Vagina (tissue), 2 donors: ENCODE measurements at regions not wholly inside any gene's neighbourhood (a gene's known extent, or its start where the extent isn't known, plus 50 kb on each side); places are given as distances from the start of the nearest gene placed in this dataset.
A peak's percentile ranks its signal among the peaks of the same experiment; 100 is the strongest.

ENCODE experiments used
- DNase-seq, 2 donors: peaks; one replicate each; pipeline ENCODE4 v3.0.0-alpha.2; 2017; ENCODE audit errors: extremely low spot score in 2 of 2
- H3K27ac ChIP-seq: fragments of 200-600 bp; sonication (generic); one replicate; pipeline ENCODE4 v1.5.1; 2019
- H3K27me3 ChIP-seq: fragments of 200-600 bp; sonication (generic); one replicate; pipeline ENCODE4 v1.5.1; 2019
- H3K36me3 ChIP-seq, 2 donors: fragments of 200-600 bp; sonication (generic); one replicate each; pipeline ENCODE4 v1.5.1; 2017 to 2019
- H3K4me1 ChIP-seq: fragments of 200-600 bp; sonication (generic); one replicate; pipeline ENCODE4 v1.5.1; 2019
- H3K4me3 ChIP-seq, 2 donors: fragments of 200-600 bp; sonication (generic); 1 replicate in 1 of 2; 2 replicates in 1 of 2; pipeline ENCODE4 v1.5.1; 2016 to 2019
- H3K9me3 ChIP-seq: fragments of 200-600 bp; sonication (generic); one replicate; pipeline ENCODE4 v1.5.1; 2019
- POLR2A ChIP-seq, 2 donors: fragments of 450-650 bp; IDR thresholded peaks; one replicate each; pipeline ENCODE4 v1.6.1; 2017; ENCODE audit warnings: antibody characterized with exemption in 2 of 2, mild to moderate bottlenecking in 2 of 2, moderate library complexity in 2 of 2
- POLR2AphosphoS5 ChIP-seq, 2 donors: sonication (generic); formaldehyde crosslinking; IDR thresholded peaks; one replicate each; pipeline ENCODE4 v1.9.0; 2017; ENCODE audit warnings: antibody characterized with exemption in 2 of 2, mild to moderate bottlenecking in 2 of 2, low read depth in 1 of 2; ENCODE audit not compliant: insufficient read depth in 1 of 2
- intact Hi-C: fragments of 100-400 bp; cut with DNase I; formaldehyde crosslinking; loops from one replicate; pipeline ENCODE4 v1.15.1; 2023
- TF ChIP-seq, protein P1 (sequence below), 3 experiments: fragments of 450-650 bp in 2 of 3; fragments of 200-600 bp in 1 of 3; sonication (generic) in 1 of 3; IDR thresholded peaks; one replicate each; pipeline ENCODE4 v1.5.1; 2017 to 2019; ENCODE audit warnings: antibody characterized with exemption in 3 of 3, mild to moderate bottlenecking in 2 of 3, moderate library complexity in 2 of 3

DNA sequence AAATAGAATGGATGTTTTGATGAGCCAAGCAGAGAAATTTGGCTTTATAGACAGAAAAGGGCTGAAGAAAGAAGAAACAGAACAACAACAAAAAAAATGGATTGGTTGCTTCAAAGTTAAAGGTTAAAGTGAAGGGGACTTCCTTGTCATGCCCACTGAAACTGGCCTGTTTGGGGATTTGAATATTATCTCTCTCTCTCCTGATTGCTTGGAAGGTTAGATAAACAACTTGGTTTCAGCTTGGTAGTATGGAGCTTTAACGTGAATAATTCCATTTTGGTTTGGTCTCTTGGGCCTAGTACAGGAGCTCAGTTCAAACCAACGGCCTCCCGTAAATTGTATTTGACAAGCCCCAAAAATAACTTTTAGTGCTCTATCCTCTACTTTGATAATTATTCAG, 70.8 kb upstream of the MBNL1 start:
- no peak for TF ChIP-seq POLR2A (IDR thresholded peaks at IDR 0.05)
- TF ChIP-seq POLR2AphosphoS5 (IDR thresholded peaks at IDR 0.05; ENCODE audit: insufficient read depth in 1 of 2, low read depth in 1 of 2), result no peak
- TF ChIP-seq, protein P1, sequence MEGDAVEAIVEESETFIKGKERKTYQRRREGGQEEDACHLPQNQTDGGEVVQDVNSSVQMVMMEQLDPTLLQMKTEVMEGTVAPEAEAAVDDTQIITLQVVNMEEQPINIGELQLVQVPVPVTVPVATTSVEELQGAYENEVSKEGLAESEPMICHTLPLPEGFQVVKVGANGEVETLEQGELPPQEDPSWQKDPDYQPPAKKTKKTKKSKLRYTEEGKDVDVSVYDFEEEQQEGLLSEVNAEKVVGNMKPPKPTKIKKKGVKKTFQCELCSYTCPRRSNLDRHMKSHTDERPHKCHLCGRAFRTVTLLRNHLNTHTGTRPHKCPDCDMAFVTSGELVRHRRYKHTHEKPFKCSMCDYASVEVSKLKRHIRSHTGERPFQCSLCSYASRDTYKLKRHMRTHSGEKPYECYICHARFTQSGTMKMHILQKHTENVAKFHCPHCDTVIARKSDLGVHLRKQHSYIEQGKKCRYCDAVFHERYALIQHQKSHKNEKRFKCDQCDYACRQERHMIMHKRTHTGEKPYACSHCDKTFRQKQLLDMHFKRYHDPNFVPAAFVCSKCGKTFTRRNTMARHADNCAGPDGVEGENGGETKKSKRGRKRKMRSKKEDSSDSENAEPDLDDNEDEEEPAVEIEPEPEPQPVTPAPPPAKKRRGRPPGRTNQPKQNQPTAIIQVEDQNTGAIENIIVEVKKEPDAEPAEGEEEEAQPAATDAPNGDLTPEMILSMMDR (IDR thresholded peaks at IDR 0.05), result no peak
- no peak for DNase-seq
- Histone ChIP-seq H3K27ac (peak overlapping the region; percentile 81), H3K27me3 (no peaks in the 10 kb centered on the region), H3K4me1 (peaks cover 30% of the 10 kb centered on the region), H3K36me3 (no peaks in the 10 kb centered on the region), H3K9me3 (no peaks in the 10 kb centered on the region), H3K4me3 (no peak overlapping the region)
- intact Hi-C loops, result loop anchor here (2.0 kb wide), 1 partner anchor 71 kb away; the partner anchor contains the start of gene MBNL1

GRCh38 chr3:152198665-152199064, 70.1 kb upstream of the MBNL1 start:
- Histone ChIP-seq H3K4me1 (peaks cover 32% of the 10 kb centered on the region), H3K27ac (peak overlapping the region; percentile 81), H3K9me3 (no peaks in the 10 kb centered on the region), H3K4me3 (no peak overlapping the region), H3K27me3 (no peaks in the 10 kb centered on the region), H3K36me3 (no peaks in the 10 kb centered on the region)
- DNase-seq, result no peak
- TF ChIP-seq, protein P1 (IDR thresholded peaks at IDR 0.05), result no peak
- no peak for TF ChIP-seq POLR2A (IDR thresholded peaks at IDR 0.05)
- no peak for TF ChIP-seq POLR2AphosphoS5 (IDR thresholded peaks at IDR 0.05; ENCODE audit: insufficient read depth in 1 of 2, low read depth in 1 of 2)
- intact Hi-C loops, result no loop called here

DNA sequence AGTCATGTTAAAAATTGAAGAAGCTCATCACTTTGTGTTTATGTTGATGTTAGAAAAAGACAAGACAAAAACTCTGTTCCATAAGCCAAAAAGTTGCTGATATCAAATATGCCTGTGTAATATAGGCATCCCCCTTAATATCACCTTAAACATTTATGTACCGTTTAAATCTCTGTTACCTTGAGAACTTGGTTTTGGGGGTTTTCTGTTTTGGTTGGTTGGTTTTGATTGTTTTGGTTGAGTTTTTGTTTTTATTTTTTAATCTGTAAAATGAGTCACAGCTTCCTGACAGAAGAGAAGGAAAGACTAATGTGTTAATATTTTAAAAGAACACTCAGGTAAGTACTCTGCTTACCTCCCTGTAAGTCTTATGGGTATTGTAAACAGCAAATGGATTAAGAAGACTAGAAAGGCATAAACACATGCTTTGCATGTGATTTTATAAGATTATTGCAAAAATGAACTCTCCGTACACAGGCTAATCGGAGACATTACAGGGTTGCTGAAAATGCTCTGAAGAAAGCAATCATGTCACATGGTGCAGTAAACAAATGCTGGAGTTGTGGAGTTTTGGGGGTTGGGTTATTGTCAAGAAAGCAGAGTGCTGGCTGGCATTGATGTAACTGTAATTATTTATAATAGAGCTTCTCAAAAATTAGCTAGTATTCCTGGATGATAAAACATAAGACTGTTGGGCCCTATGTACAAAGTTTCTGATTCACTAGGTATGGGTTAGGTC, 69.5 kb upstream of the MBNL1 start:
- DNase-seq, result no peak
- TF ChIP-seq, protein P1 (IDR thresholded peaks at IDR 0.05), result no peak
- TF ChIP-seq POLR2A (IDR thresholded peaks at IDR 0.05) (no peak), POLR2AphosphoS5 (IDR thresholded peaks at IDR 0.05; ENCODE audit: insufficient read depth in 1 of 2, low read depth in 1 of 2) (no peak)
- Histone ChIP-seq H3K27ac (peak overlapping the region; percentile 81), H3K36me3 (no peaks in the 10 kb centered on the region), H3K4me3 (peak overlapping the region in 1 of 2 donors; percentile 4), H3K9me3 (no peaks in the 10 kb centered on the region), H3K4me1 (peaks cover 35% of the 10 kb centered on the region), H3K27me3 (no peaks in the 10 kb centered on the region)
- intact Hi-C loops, result no loop called here

DNA sequence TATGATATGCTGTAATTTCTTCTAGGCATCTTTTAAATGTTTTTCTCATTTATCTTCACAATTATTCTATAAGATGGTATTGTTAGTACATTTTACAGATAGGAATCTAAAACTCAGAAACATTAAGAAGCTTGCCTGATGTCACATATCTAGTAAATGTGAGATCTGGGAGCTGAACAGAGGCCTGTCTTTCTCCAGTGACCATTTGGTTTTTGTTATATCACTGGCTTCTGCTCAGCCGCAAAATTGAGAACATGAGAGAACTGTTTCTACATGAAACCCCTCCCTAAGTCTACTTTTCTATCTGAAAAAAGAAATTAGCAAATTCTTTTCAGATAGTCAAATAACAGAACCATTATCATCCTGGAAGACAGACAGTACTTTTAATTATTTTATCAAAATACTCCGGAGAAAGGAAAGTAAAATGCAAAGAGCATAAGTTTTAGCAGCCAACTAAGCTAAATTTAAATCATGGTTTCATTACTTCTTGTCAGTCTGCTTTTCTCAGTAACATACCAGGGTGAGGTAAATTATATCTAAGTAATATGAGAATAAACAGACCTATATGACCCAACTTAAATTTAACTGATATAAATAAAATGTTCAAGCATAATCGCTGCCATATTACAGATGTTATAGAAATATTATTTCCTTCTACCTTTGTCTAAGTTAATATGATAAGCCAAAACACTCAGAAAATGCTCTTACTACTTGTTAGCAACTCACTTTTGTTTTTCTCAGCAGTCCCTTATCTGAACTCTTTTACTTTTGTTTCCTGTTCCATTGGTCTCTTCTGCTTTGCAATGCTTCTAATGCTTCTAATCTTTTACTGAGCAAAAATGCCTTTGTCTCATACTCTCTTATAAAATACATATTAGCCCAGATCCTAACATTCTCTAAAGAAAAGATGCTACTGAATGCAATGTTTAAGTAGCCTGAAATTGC, 68.0 kb upstream of the MBNL1 start:
- intact Hi-C loops, result no loop called here
- Histone ChIP-seq H3K27ac (peak overlapping the region; percentile 81), H3K36me3 (no peaks in the 10 kb centered on the region), H3K27me3 (no peaks in the 10 kb centered on the region), H3K4me3 (peak overlapping the region in 1 of 2 donors; percentile 11), H3K9me3 (no peaks in the 10 kb centered on the region), H3K4me1 (peaks cover 35% of the 10 kb centered on the region)
- no peak for DNase-seq
- TF ChIP-seq POLR2A (IDR thresholded peaks at IDR 0.05) (no peak), POLR2AphosphoS5 (IDR thresholded peaks at IDR 0.05; ENCODE audit: insufficient read depth in 1 of 2, low read depth in 1 of 2) (no peak)
- TF ChIP-seq, protein P1 (IDR thresholded peaks at IDR 0.05), result no peak
